Thyroid gland (tissue), 4 donors: ENCODE measurements at regions not wholly inside any gene's neighbourhood (a gene's known extent, or its start where the extent isn't known, plus 50 kb on each side); places are given as distances from the start of the nearest gene placed in this dataset.

Experiments used
- CTCF ChIP-seq, 6 experiments: fragments of 200-600 bp in 3 of 6; fragments of 450-650 bp in 3 of 6; sonication (generic) in 3 of 6; IDR thresholded peaks; one replicate each; pipeline ENCODE4 v1.5.1; 2016 to 2019; ENCODE audit warnings: antibody characterized with exemption in 6 of 6, mild to moderate bottlenecking in 2 of 6, inconsistent platforms in 1 of 6, moderate library complexity in 1 of 6
- POLR2A ChIP-seq, 2 donors: fragments of 450-650 bp; IDR thresholded peaks; one replicate each; pipeline ENCODE4 v1.6.1; 2017; ENCODE audit warnings: antibody characterized with exemption in 2 of 2, mild to moderate bottlenecking in 2 of 2, moderate library complexity in 1 of 2

GRCh38 chr21:31518580-31518979, 140.9 kb upstream of the SOD1 start:
- no peak for TF ChIP-seq CTCF (IDR thresholded peaks at IDR 0.05)
- no peak for TF ChIP-seq POLR2A (IDR thresholded peaks at IDR 0.05)
